HG02970 (cell line): ENCODE measurements at regions not wholly inside any gene's neighbourhood (a gene's known extent, or its start where the extent isn't known, plus 50 kb on each side); places are given as distances from the start of the nearest gene placed in this dataset.

ENCODE experiments used
- ATAC-seq: cut with Tn5 transposase; IDR thresholded peaks from one replicate; pipeline ENCODE4 v1.9.1; 2021; ENCODE audit warnings: mild to moderate bottlenecking, moderate library complexity, moderate number of reproducible peaks; ENCODE audit not compliant: unreplicated experiment, low FRiP score

GRCh38 chr3:23099677-23100076, 103.5 kb upstream of the UBE2E2 start:
- no peak for ATAC-seq

GRCh38 chr3:23100106-23100505, 103.0 kb upstream of the UBE2E2 start:
- ATAC-seq, result no peak

- ATAC-seq, result no peak
Measured at GRCh38 chr3:23103764-23104163, 99.4 kb upstream of the UBE2E2 start.

GRCh38 chr3:23105048-23105447, 98.1 kb upstream of the UBE2E2 start:
- ATAC-seq, result no peak

GRCh38 chr3:23106666-23107065, 96.5 kb upstream of the UBE2E2 start:
- no peak for ATAC-seq

- no peak for ATAC-seq
Measured at GRCh38 chr3:23107221-23107620, 95.9 kb upstream of the UBE2E2 start.

GRCh38 chr3:23108451-23109057, 94.6 kb upstream of the UBE2E2 start:
- no peak for ATAC-seq

- ATAC-seq, result no peak
Measured at GRCh38 chr3:23111286-23111685, 91.8 kb upstream of the UBE2E2 start.

- ATAC-seq, result no peak
Measured at GRCh38 chr3:23111797-23112196, 91.3 kb upstream of the UBE2E2 start.

- no peak for ATAC-seq
Measured at GRCh38 chr3:23112491-23112890, 90.6 kb upstream of the UBE2E2 start.

- ATAC-seq, result no peak
Measured at GRCh38 chr3:23113455-23114171, 89.5 kb upstream of the UBE2E2 start.

- no peak for ATAC-seq
Measured at GRCh38 chr3:23114432-23114831, 88.7 kb upstream of the UBE2E2 start.

GRCh38 chr3:23115171-23115877, 87.8 kb upstream of the UBE2E2 start:
- ATAC-seq, result no peak

GRCh38 chr3:23116081-23116837, 86.9 kb upstream of the UBE2E2 start:
- ATAC-seq, result no peak

GRCh38 chr3:23117856-23118255, 85.3 kb upstream of the UBE2E2 start:
- no peak for ATAC-seq

- no peak for ATAC-seq
Measured at GRCh38 chr3:23127196-23127595, 75.9 kb upstream of the UBE2E2 start.

GRCh38 chr3:23128655-23129054, 74.5 kb upstream of the UBE2E2 start:
- no peak for ATAC-seq

GRCh38 chr3:23129117-23129516, 74.0 kb upstream of the UBE2E2 start:
- ATAC-seq, result no peak

- no peak for ATAC-seq
Measured at GRCh38 chr3:23129817-23130216, 73.3 kb upstream of the UBE2E2 start.

GRCh38 chr3:23130406-23130805, 72.7 kb upstream of the UBE2E2 start:
- ATAC-seq, result no peak
